ENCODE measurements at regions not wholly inside any gene's neighbourhood (a gene's known extent, or its start where the extent isn't known, plus 50 kb on each side); places are given as distances from the start of the nearest gene placed in this dataset.
"Not testable (repeated sequence)": the region's sequence is repeated elsewhere in the genome, so short reads cannot be mapped to it uniquely, and the experiment has no call there.

GRCh38 chr21:28333578-28334075 is 659.0 kb downstream of the LTN1 start:
- no peak for DNase-seq

GRCh38 chr21:28332796-28333195 is 659.9 kb downstream of the LTN1 start:
- DNase-seq = no peak

- DNase-seq = no peak
These were observed 667.1 kb downstream of the LTN1 start for GRCh38 chr21:28325618-28326017.

GRCh38 chr21:28324690-28325089 is 668.0 kb downstream of the LTN1 start:
- DNase-seq = no peak

- no peak for DNase-seq
These were observed 675.3 kb downstream of the LTN1 start for GRCh38 chr21:28317177-28317950.

- no peak for DNase-seq
These were observed 681.1 kb downstream of the LTN1 start for GRCh38 chr21:28311411-28312190.

- no peak for DNase-seq
These were observed 682.0 kb downstream of the LTN1 start for GRCh38 chr21:28310711-28311110.

GRCh38 chr21:28310171-28310685 is 682.4 kb downstream of the LTN1 start:
- no peak for DNase-seq

GRCh38 chr21:28309596-28309995 is 683.1 kb downstream of the LTN1 start:
- no peak for DNase-seq

GRCh38 chr21:28308516-28308915 is 684.2 kb downstream of the LTN1 start:
- DNase-seq = no peak

- DNase-seq = no peak
These were observed 692.7 kb downstream of the LTN1 start for GRCh38 chr21:28299946-28300345.

GRCh38 chr21:28298251-28298672 is 694.4 kb downstream of the LTN1 start:
- no peak for DNase-seq

- DNase-seq = no peak
These were observed 698.6 kb downstream of the LTN1 start for GRCh38 chr21:28294051-28294450.

GRCh38 chr21:28283641-28284490 is 708.8 kb downstream of the LTN1 start:
- no peak for DNase-seq

GRCh38 chr21:28282833-28283232 is 709.8 kb downstream of the LTN1 start:
- DNase-seq = no peak

GRCh38 chr21:28281357-28281756 is 711.3 kb downstream of the LTN1 start:
- DNase-seq = not testable (repeated sequence)

GRCh38 chr21:28280611-28281010 is 712.1 kb downstream of the LTN1 start:
- no peak for DNase-seq

GRCh38 chr21:28277324-28277723 is 715.4 kb downstream of the LTN1 start:
- no peak for DNase-seq

GRCh38 chr21:28272272-28272992 is 720.2 kb downstream of the LTN1 start:
- DNase-seq = no peak

GRCh38 chr21:28269173-28269572 is 723.5 kb downstream of the LTN1 start:
- DNase-seq = no peak

- no peak for DNase-seq
These were observed 724.0 kb downstream of the LTN1 start for GRCh38 chr21:28268685-28269084.

- no peak for DNase-seq
These were observed 725.2 kb downstream of the LTN1 start for GRCh38 chr21:28267449-28267848.

All from right forelimb (tissue), 1 donor.